Peyer's patch (tissue), 4 donors: ENCODE measurements at regions not wholly inside any gene's neighbourhood (a gene's known extent, or its start where the extent isn't known, plus 50 kb on each side); places are given as distances from the start of the nearest gene placed in this dataset.

Experiments used
- CTCF ChIP-seq, 6 experiments: fragments of 450-650 bp in 4 of 6; fragments of 200-600 bp in 2 of 6; sonication (generic) in 1 of 6; IDR thresholded peaks; one replicate each; pipeline ENCODE4 v1.5.1; 2017 to 2019; ENCODE audit warnings: antibody characterized with exemption in 6 of 6, mild to moderate bottlenecking in 3 of 6, moderate library complexity in 1 of 6
- POLR2A ChIP-seq, 2 donors: fragments of 450-650 bp; IDR thresholded peaks; one replicate each; pipeline ENCODE4 v1.5.1; 2017; ENCODE audit warnings: antibody characterized with exemption in 2 of 2, mild to moderate bottlenecking in 2 of 2, moderate library complexity in 2 of 2

GRCh38 chr3:147958754-147959153, 549.6 kb downstream of the ZIC1 start:
- TF ChIP-seq POLR2A (IDR thresholded peaks at IDR 0.05) (no peak), CTCF (IDR thresholded peaks at IDR 0.05) (no peak)
